Hindlimb muscle (tissue), 1 donor: ENCODE measurements at regions not wholly inside any gene's neighbourhood (a gene's known extent, or its start where the extent isn't known, plus 50 kb on each side); places are given as distances from the start of the nearest gene placed in this dataset.
"Not testable (repeated sequence)": the region's sequence is repeated elsewhere in the genome, so short reads cannot be mapped to it uniquely, and the experiment has no call there.

ENCODE experiments used
- DNase-seq: peaks from one replicate; pipeline ENCODE4 v3.0.0-alpha.2; 2013

DNA sequence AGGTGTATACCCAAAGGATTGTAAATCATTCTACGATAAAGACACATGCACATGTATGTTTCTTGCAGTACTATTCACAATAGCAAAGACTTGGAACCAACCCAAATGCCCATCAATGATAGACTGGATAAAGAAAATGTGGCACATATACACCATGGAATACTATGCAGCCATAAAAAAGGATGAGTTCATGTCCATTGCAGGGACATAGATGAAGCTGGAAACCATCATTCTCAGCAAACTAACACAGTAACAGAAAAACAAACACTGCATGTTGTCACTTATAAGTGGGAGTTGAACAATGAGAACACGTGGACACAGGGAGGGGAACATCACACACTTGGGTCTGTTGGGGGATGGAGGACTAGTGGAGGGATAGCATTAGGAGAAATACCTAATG, 530.4 kb upstream of the SGO1 start:
- DNase-seq: not testable (repeated sequence)

- no peak for DNase-seq
These were observed 515.6 kb upstream of the SGO1 start for GRCh38 chr3:20701641-20702040.

GRCh38 chr3:20700714-20701113, 514.7 kb upstream of the SGO1 start:
- DNase-seq: no peak

- DNase-seq: no peak
These were observed 512.9 kb upstream of the SGO1 start for GRCh38 chr3:20698896-20699295.

GRCh38 chr3:20696388-20697150, 510.6 kb upstream of the SGO1 start:
- no peak for DNase-seq

GRCh38 chr3:20692675-20693074, 506.7 kb upstream of the SGO1 start:
- DNase-seq: no peak

- peak; percentile 90 for DNase-seq
These were observed 497.9 kb upstream of the SGO1 start for GRCh38 chr3:20683910-20684309.

DNA sequence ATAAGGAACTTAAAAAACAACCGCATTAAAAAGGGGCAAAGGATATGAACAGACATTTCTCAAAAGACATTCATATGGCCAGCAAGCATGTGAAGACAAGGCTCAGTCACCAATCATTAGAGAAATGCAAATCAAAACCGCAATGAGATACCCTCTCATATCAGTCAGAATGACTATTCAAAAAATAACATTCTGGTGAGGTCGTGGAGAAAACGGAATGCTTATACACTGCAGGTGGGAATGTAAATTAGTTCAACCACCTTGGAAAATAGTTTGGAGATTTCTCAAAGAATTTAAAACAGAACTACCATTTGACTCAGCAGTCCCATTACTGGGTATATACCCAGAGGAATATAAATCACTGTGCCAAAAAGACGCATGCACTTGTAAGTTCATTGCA, 496.6 kb upstream of the SGO1 start:
- no peak for DNase-seq

- DNase-seq: no peak
These were observed 495.1 kb upstream of the SGO1 start for GRCh38 chr3:20680990-20681628.

GRCh38 chr3:20673866-20674265, 487.9 kb upstream of the SGO1 start:
- no peak for DNase-seq

GRCh38 chr3:20669675-20670074, 483.7 kb upstream of the SGO1 start:
- no peak for DNase-seq

DNA sequence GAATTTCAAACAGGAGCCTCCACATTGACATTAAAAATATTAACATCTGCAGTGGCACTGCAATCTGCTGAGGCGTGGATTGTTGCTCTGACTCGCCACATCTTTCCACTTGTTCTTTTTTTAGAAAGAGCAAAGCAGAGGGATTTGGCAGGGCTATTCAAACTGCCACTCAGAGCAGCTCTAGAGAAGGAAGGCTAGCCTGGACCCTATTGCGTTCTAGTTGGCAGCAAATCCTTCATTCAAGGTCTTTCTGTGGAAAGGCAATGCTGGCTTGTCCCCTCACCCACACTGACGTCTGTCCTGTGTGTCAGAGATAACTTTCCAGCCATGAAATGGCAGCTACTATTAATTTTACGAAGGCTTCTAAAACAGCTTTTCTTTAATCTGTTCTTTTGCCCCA, 483.2 kb upstream of the SGO1 start:
- DNase-seq: peak; percentile 29

DNA sequence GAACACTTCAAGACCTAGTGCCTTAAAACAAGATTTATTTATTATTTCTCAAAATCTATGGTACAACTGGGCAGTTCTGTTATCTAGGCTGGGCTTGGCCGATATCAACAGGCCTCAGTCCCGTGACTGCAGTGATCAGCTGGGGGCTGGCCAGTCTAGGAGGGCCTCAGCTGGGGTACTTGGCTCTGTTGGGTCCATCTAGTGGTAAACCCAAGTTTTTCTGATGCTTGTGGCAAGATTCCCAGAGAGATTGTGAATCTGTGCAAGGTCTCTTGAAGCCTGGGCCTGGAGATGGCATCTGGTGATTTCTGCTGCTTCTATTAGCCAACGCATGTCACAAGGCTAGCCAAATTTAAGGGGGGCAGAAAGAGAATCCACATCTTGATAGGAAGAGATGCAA, 482.4 kb upstream of the SGO1 start:
- no peak for DNase-seq

GRCh38 chr3:20666091-20666490, 480.1 kb upstream of the SGO1 start:
- no peak for DNase-seq

- no peak for DNase-seq
These were observed 472.5 kb upstream of the SGO1 start for GRCh38 chr3:20658491-20658890.

DNA sequence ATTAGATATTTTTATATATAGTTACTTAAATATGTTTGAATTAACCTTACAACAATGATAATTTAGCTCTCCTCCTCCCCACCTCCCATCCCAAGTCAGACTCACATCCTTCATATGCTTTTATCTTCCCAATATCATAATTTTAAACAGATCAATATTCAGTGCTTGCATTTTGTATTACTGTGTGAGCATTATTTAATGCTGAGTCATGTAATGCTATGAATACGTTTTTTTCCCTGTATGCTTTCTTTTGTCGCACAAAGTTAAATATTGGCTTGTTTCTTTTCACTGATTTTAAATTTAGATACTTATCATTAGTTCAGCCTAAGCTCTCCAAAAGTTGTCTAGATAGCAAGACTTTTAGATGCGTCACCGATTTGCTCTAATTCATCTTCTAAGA, 471.6 kb upstream of the SGO1 start:
- DNase-seq: no peak

DNA sequence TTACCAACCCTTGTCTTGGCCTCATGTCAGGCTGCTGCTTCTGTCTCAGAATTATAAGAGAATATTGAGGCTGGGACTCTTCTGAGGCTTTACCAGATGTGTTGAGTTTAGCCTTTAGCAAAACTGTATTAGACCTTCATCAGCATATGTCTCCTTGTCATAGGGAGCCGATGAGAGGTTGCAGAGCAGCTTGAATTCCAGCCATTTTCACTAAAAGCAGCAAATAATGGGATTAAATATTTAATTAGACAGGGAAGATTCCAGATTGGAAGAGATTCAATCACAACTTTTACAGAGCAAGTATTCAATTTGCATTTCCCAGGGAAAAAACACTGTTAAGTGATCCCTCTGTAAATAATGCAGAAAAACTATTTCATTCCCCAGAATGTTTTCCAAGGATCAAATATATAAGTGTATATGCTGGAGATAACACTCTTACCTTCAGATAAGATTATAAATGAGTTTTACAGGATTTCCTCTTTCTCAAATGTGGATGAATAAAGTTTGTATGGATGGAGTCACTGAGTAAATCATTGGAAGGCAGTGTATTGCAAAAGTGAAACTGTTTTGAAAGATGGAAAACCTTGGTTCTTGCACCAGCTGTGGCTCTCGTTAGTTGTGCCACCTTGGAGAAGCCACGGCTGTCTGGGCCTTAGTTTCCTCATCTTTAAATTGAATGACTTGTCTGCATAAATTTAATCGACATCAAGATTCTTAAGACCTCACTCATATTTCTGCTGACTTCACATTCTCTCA, 466.4 kb upstream of the SGO1 start:
- DNase-seq: no peak

DNA sequence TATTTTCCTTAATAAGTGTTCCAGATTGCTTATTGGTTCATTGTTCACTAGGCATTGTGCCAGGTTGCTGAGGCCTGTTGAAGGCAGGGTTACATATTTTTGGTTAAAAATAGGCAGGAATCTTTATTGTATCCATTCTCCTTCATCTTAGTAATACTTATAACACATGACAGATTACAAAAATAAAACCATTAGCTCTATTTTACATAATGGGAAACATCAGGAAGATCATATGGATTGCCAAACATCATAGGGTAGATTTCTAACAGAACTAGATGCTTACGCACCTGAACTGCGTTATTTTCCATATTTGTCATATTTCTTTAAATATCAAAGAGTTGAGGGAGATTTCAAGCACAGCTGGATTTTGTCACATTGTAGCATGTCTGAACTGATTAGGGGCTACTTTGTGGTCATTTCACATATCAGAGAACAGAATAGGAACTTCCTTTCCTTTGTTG, 462.9 kb upstream of the SGO1 start:
- DNase-seq: no peak

GRCh38 chr3:20648294-20648693, 462.3 kb upstream of the SGO1 start:
- DNase-seq: no peak

GRCh38 chr3:20646425-20646824, 460.4 kb upstream of the SGO1 start:
- DNase-seq: no peak

- DNase-seq: no peak
These were observed 459.3 kb upstream of the SGO1 start for GRCh38 chr3:20645340-20645739.

DNA sequence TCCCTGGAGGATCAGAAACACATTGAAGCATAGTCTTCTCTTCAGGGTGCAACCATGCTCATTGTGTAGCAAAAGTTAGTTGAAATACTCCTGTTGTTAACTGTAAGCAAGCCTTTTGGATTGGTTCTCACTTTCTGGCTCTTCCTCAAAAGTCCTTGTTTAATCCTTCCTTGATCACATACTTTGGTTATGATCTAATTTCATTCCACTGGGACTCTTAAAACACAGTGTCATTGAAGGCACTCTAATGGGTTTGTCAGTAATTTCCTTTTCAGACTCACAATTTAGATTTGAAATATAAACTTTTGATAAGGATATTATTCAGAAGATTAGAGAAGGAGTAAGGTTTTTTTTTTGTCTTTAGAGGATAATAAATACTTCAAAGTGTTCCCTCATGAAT, 451.7 kb upstream of the SGO1 start:
- DNase-seq: no peak

DNA sequence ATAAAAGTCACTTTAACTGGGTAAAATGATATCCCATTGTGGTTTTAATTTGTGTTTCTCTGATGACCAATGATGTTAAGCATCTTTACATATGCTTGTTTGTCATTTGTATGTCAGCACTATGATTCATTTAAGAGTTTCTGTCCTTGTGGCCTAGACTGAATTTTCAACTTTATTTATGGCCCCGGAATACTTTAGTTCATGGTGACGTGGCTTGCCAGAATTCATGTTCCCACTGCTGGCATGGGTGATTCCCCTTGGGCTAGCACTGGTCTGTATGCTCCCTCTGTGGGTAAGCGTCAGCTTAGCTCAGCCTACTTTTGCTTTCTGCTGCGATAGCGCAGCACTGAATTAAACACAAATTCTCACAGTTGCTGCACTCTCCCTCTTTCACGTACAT, 436.3 kb upstream of the SGO1 start:
- no peak for DNase-seq

DNA sequence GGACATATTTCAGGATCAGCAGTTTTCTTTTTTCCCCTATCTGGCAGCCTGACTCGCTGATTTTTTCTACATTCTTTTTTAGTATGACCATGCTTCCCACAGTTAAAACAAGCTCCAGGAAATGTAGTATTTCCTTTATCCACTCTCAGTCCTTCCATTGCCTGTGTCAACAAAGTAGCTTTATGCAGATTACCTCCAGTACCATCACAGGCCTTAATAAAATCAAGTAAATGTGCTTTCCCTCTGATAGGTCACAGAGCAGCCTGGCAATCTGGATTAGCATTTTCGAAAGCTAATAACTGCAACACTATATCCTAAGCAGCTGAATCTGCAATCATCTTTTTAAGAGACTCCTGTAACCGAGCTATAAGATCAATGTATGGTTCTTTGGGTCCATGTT, 432.6 kb upstream of the SGO1 start:
- DNase-seq: not testable (repeated sequence)
